ENCODE measurements at regions not wholly inside any gene's neighbourhood (a gene's known extent, or its start where the extent isn't known, plus 50 kb on each side); places are given as distances from the start of the nearest gene placed in this dataset.

DNA sequence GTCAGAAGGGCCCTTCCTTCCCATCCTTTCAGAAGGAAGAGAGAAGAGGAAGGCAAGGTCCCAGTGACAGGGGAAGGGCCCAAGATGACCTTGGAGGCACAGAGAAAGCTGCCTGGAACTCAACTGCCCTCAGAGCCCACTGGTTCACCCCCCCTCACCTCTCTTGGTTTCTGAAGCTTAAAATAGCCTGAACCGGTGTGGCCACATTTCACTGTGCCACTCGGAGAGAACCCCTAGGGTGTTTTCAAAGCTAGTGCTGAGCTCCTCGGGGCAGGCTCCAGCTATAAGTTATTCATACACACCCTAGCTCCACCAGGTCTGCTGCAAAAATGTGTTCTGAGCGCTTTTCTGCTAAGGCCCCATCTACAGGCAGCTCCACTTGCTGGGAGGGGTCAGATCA, 60.9 kb upstream of the ADRB1 start:
- TF ChIP-seq POLR2A (IDR thresholded peaks at IDR 0.05; ENCODE audit: low read depth, low read length) (peak; percentile 50; the same call in 1 of the 2 replicates), POLR2AphosphoS5 (IDR thresholded peaks at IDR 0.05; ENCODE audit: low read depth, low read length) (no peak)
